Spinal cord (tissue), 9 donors: ENCODE measurements at regions not wholly inside any gene's neighbourhood (a gene's known extent, or its start where the extent isn't known, plus 50 kb on each side); places are given as distances from the start of the nearest gene placed in this dataset.
"Not testable (repeated sequence)": the region's sequence is repeated elsewhere in the genome, so short reads cannot be mapped to it uniquely, and the experiment has no call there.

ENCODE experiments used
- DNase-seq, 6 donors: peaks; one replicate each; pipeline versions ENCODE4 v3.0.0 to v3.0.0-alpha.2; 2013 to 2015; ENCODE audit warnings: low spot score in 6 of 6, low read depth in 4 of 6
- H3K27ac ChIP-seq: one replicate; pipeline ENCODE4 v1.5.1; 2013; ENCODE audit warnings: low read depth, low read length, control low read depth
- H3K27me3 ChIP-seq: one replicate; pipeline ENCODE4 v1.6.1; 2013; ENCODE audit warnings: low read length; ENCODE audit not compliant: control insufficient read depth, insufficient read depth
- H3K36me3 ChIP-seq: one replicate; pipeline ENCODE4 v1.6.1; 2013; ENCODE audit warnings: low read length; ENCODE audit not compliant: control insufficient read depth, insufficient read depth
- H3K4me1 ChIP-seq: one replicate; pipeline ENCODE4 v1.6.1; 2013; ENCODE audit warnings: low read length; ENCODE audit not compliant: control insufficient read depth, insufficient read depth
- H3K4me3 ChIP-seq: one replicate; pipeline ENCODE4 v1.5.1; 2013; ENCODE audit warnings: low read depth, low read length, control low read depth
- H3K9me3 ChIP-seq: one replicate; pipeline ENCODE4 v1.6.1; 2013; ENCODE audit warnings: low read length; ENCODE audit not compliant: control insufficient read depth, insufficient read depth
- WGBS: methylation state at CpG from one replicate; pipeline ENCODE4 v1.1.5; 2013; ENCODE audit warnings: missing lambda C conversion rate; ENCODE audit not compliant: insufficient coverage; 5-methylcytosine and 5-hydroxymethylcytosine counted together
- donor health status: healthy.

- H3K27ac ChIP-seq = no peak overlapping the region
- no peaks in the 10 kb centered on the region for H3K27me3 ChIP-seq
- WGBS = 86% methylated on average over 1 of the region's 3 CpGs
- H3K4me1 ChIP-seq = peaks cover 7% of the 10 kb centered on the region
- H3K4me3 ChIP-seq = no peak overlapping the region
- no peaks in the 10 kb centered on the region for H3K36me3 ChIP-seq
- DNase-seq = no peak
- H3K9me3 ChIP-seq = no peaks in the 10 kb centered on the region
Measured at GRCh38 chr4:26060286-26060685, 146.3 kb downstream of the SMIM20 start.

DNA sequence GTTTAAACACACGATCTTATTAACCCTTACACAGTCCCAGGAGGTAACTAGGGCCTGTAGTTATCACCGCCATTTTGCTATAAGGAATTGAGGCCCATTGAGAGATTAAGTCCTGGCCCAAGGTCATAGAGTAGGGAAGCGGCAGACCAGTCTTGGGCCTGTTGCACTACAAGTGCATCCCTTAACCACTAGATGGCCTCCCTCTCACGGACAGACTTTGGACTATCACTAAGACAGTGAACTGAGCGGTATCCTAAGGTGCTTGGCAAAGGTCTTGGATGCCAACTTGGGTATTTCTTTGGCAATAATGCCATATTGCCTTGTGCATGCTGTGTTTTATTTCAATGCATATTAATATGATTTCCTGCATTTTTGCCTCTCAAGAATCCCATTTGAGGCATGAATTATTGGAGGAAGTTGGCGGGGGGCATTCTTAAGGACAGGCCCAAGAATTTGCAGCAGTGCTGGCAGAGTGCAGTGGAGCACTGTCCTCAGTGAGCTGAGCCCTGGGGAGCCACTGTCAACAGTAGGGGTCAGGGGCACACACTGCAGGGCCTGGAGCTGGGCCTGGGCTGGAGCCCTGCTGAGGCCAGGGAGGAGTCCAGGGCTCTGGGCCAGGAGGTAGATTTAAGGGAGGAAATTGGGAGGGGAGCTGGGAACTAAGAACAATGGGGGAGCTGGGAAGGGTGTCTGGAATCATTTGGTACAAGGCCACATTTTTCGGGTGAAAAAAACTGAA, 147.4 kb downstream of the SMIM20 start:
- DNase-seq = peak in 1 of 6 donors; percentile 28
- WGBS = 90% methylated on average over 3 of the region's 7 CpGs
- Histone ChIP-seq H3K27ac (no peak overlapping the region), H3K9me3 (no peaks in the 10 kb centered on the region), H3K36me3 (no peaks in the 10 kb centered on the region), H3K27me3 (no peaks in the 10 kb centered on the region), H3K4me3 (no peak overlapping the region), H3K4me1 (peaks cover 7% of the 10 kb centered on the region)

GRCh38 chr4:26062215-26062614, 148.2 kb downstream of the SMIM20 start:
- DNase-seq = no peak
- Histone ChIP-seq H3K4me3 (no peak overlapping the region), H3K9me3 (no peaks in the 10 kb centered on the region), H3K36me3 (no peaks in the 10 kb centered on the region), H3K27me3 (no peaks in the 10 kb centered on the region), H3K27ac (no peak overlapping the region), H3K4me1 (peaks cover 7% of the 10 kb centered on the region)
- 82% methylated on average over 2 of the region's 2 CpGs for WGBS

GRCh38 chr4:26064009-26064408, 150.0 kb downstream of the SMIM20 start:
- H3K27ac ChIP-seq, H3K36me3 ChIP-seq, H3K4me1 ChIP-seq, H3K27me3 ChIP-seq, H3K9me3 ChIP-seq, H3K4me3 ChIP-seq, DNase-seq: not testable (repeated sequence)
- WGBS = 96% methylated on average over 34 of the region's 34 CpGs

DNA sequence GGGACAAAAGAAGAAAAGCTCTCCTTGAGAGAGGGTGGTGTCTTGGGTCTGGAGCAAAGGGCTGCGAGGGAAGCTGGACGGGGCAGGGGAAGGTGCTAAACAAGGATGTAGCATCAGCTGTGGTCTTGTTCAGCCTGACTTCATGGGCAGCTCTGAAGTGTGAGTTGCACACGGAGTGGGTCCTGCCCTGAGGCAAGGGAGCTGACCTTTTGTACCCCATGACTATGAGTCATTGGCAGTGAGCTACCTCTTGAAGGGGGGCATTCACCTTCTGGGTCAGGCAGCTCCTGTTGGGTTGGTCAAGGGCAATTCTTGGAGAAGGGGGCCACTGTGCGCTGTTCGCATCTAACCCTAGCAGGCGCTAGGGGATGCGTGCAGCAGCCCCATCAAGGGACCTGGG, 151.8 kb downstream of the SMIM20 start:
- 81% methylated on average over 3 of the region's 7 CpGs for WGBS
- no peaks in the 10 kb centered on the region for H3K27me3 ChIP-seq
- H3K4me1 ChIP-seq = no peaks in the 10 kb centered on the region
- no peak overlapping the region for H3K4me3 ChIP-seq
- H3K27ac ChIP-seq = no peak overlapping the region
- no peaks in the 10 kb centered on the region for H3K36me3 ChIP-seq
- no peaks in the 10 kb centered on the region for H3K9me3 ChIP-seq
- DNase-seq = no peak

DNA sequence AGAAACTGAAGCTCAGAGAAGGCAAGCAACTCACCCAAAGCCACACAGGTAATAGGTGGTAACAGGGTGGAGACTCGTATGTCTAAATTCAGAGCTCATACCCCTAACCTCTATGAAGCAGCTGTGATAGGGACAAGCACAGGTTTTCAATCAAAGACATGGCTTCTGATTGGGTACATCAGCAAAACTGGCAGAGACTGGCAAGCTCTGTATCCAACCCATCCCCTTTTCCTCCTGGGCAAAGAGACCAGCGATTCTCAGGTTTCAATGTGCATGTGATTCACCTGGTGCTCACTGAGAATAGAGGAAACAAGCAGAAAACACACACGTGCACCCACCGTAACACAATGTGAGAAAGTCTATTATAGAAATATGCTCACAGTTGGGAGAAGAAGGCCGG, 153.0 kb downstream of the SMIM20 start:
- H3K36me3 ChIP-seq = no peaks in the 10 kb centered on the region
- H3K27ac ChIP-seq = no peak overlapping the region
- WGBS = 100% methylated on average over 2 of the region's 5 CpGs
- H3K27me3 ChIP-seq = no peaks in the 10 kb centered on the region
- no peak overlapping the region for H3K4me3 ChIP-seq
- no peaks in the 10 kb centered on the region for H3K9me3 ChIP-seq
- no peak for DNase-seq
- no peaks in the 10 kb centered on the region for H3K4me1 ChIP-seq

GRCh38 chr4:26069218-26069617, 155.2 kb downstream of the SMIM20 start:
- peak in 1 of 6 donors; percentile 35 for DNase-seq
- Histone ChIP-seq H3K27ac (no peak overlapping the region), H3K36me3 (no peaks in the 10 kb centered on the region), H3K9me3 (no peaks in the 10 kb centered on the region), H3K4me3 (no peak overlapping the region), H3K4me1 (no peaks in the 10 kb centered on the region), H3K27me3 (no peaks in the 10 kb centered on the region)
- WGBS = 83% methylated on average over 2 of the region's 4 CpGs

GRCh38 chr4:26071688-26072087, 157.7 kb downstream of the SMIM20 start:
- DNase-seq = no peak
- no peak overlapping the region for H3K4me3 ChIP-seq
- no peaks in the 10 kb centered on the region for H3K9me3 ChIP-seq
- H3K27ac ChIP-seq = no peak overlapping the region
- 82% methylated on average over 1 of the region's 3 CpGs for WGBS
- H3K36me3 ChIP-seq = no peaks in the 10 kb centered on the region
- H3K27me3 ChIP-seq = no peaks in the 10 kb centered on the region
- no peaks in the 10 kb centered on the region for H3K4me1 ChIP-seq

- H3K27ac ChIP-seq = no peak overlapping the region
- 100% methylated on average over 1 of the region's 6 CpGs for whole genome bisulfite sequencing
- no peaks in the 10 kb centered on the region for H3K27me3 ChIP-seq
- H3K36me3 ChIP-seq = no peaks in the 10 kb centered on the region
- no peak overlapping the region for H3K4me3 ChIP-seq
- no peak for DNase-seq
- no peaks in the 10 kb centered on the region for H3K4me1 ChIP-seq
- H3K9me3 ChIP-seq = peaks cover 1% of the 10 kb centered on the region
Measured at GRCh38 chr4:26073886-26074560, 160.0 kb downstream of the SMIM20 start.
